CD4-positive, alpha-beta T cell (primary cell): ENCODE measurements at regions not wholly inside any gene's neighbourhood (a gene's known extent, or its start where the extent isn't known, plus 50 kb on each side); places are given as distances from the start of the nearest gene placed in this dataset.

Source experiments
- ATAC-seq: fragments of 200-7000 bp; cut with Tn5 transposase; one replicate; pipeline ENCODE4 v1.10.0; 2022; ENCODE audit warnings: mild to moderate bottlenecking; ENCODE audit not compliant: poor library complexity
- CTCF ChIA-PET: fragments of 350-600 bp; sonication (Branson Sonifier 250); formaldehyde crosslinking; loops from one replicate; lab custom pipeline; 2021; ENCODE audit warnings: antibody characterized with exemption, inconsistent platforms; lab: Charles Lee
- POLR2A ChIA-PET: fragments of 350-600 bp; sonication (Branson Sonifier 250); formaldehyde crosslinking; loops from one replicate; lab custom pipeline; 2021; ENCODE audit warnings: antibody characterized with exemption, inconsistent platforms; lab: Charles Lee
- DNase-seq, 14 experiments: peaks; one replicate each; pipeline ENCODE4 v3.0.0-alpha.2; 2013 to 2020; ENCODE audit warnings: mixed read lengths in 2 of 14
- H3K27ac ChIP-seq, 2 donors: one replicate each; pipeline versions ENCODE4 v1.5.1 to v1.7.0; 2013; ENCODE audit warnings: low read length in 2 of 2, low read depth in 1 of 2, mild to moderate bottlenecking in 1 of 2
- H3K27me3 ChIP-seq, 2 experiments: 1 replicate in 1 of 2; 2 replicates in 1 of 2; pipeline versions ENCODE4 v1.6.1 to v1.7.0; 2013; ENCODE audit warnings: low read length in 2 of 2, control low read depth in 1 of 2, mild to moderate bottlenecking in 1 of 2, moderate library complexity in 1 of 2; ENCODE audit not compliant: insufficient read depth in 2 of 2, control insufficient read depth in 1 of 2
- H3K36me3 ChIP-seq: one replicate; pipeline ENCODE4 v1.6.1; 2013; ENCODE audit warnings: low read length, control low read depth; ENCODE audit not compliant: insufficient read depth
- H3K4me1 ChIP-seq: one replicate; pipeline ENCODE4 v1.6.1; 2013; ENCODE audit warnings: low read length, control low read depth; ENCODE audit not compliant: insufficient read depth
- H3K4me3 ChIP-seq: one replicate; pipeline ENCODE4 v1.5.1; 2013; ENCODE audit warnings: mild to moderate bottlenecking, low read length, moderate library complexity
- H3K9me3 ChIP-seq, 2 experiments: 1 replicate in 1 of 2; 2 replicates in 1 of 2; pipeline versions ENCODE4 v1.6.1 to v1.7.0; 2013; ENCODE audit warnings: low read length in 2 of 2, mild to moderate bottlenecking in 2 of 2, control low read depth in 1 of 2, moderate library complexity in 1 of 2; ENCODE audit not compliant: control insufficient read depth in 1 of 2, insufficient read depth in 1 of 2
- H3K27ac Mint-ChIP-seq: one replicate; pipeline ENCODE4 v1.8.0; 2020; ENCODE audit warnings: mixed read lengths
- H3K27me3 Mint-ChIP-seq: one replicate; pipeline ENCODE4 v1.8.0; 2021; ENCODE audit warnings: mixed read lengths
- H3K36me3 Mint-ChIP-seq: one replicate; pipeline ENCODE4 v1.8.0; 2021; ENCODE audit warnings: low read depth, mixed read lengths
- H3K4me1 Mint-ChIP-seq: one replicate; pipeline ENCODE4 v1.8.0; 2021; ENCODE audit warnings: low read depth, mixed read lengths
- H3K4me3 Mint-ChIP-seq: one replicate; pipeline ENCODE4 v1.8.0; 2020; ENCODE audit warnings: mild to moderate bottlenecking, mixed read lengths
- H3K9me3 Mint-ChIP-seq: one replicate; pipeline ENCODE4 v1.8.0; 2020; ENCODE audit warnings: mixed read lengths
- CTCF ChIP-seq: fragments of 200-600 bp; IDR thresholded peaks from one replicate; pipeline ENCODE4 v1.8.0; 2022; ENCODE audit warnings: antibody characterized with exemption, mild to moderate bottlenecking
- intact Hi-C, 2 experiments: fragments of 100-400 bp; cut with DNase I in 1 of 2; cut with micrococcal nuclease in 1 of 2; formaldehyde crosslinking; loops; one replicate each; pipeline versions ENCODE4 v1.15.1 to v1.9.0; 2023 to 2025; cut with DNase I, micrococcal nuclease

GRCh38 chr18:41829647-41830516 lies 125.2 kb upstream of the PIK3C3 start:
- Histone ChIP-seq H3K9me3 (no peaks in the 10 kb centered on the region), H3K27me3 (peaks cover 0 to 3% of the 10 kb centered on the region in 2 experiments), H3K36me3 (no peaks in the 10 kb centered on the region), H3K4me3 (no peak overlapping the region), H3K27ac (no peak overlapping the region), H3K4me1 (no peaks in the 10 kb centered on the region)
- ATAC-seq (no peak), DNase-seq (no peak)
- CTCF ChIA-PET = no interaction called here
- Mint-ChIP-seq H3K4me3 (no peak overlapping the region), H3K27ac (no peak overlapping the region), H3K9me3 (no peaks in the 10 kb centered on the region), H3K4me1 (no peaks in the 10 kb centered on the region), H3K27me3 (no peaks in the 10 kb centered on the region), H3K36me3 (no peaks in the 10 kb centered on the region)
- TF ChIP-seq CTCF = no peak
- POLR2A ChIA-PET = no interaction called here
- intact Hi-C loops = no loop called here

- no peaks in the 10 kb centered on the region for H3K27me3 Mint-ChIP-seq
- CTCF ChIA-PET = no interaction called here
- POLR2A ChIA-PET = no interaction called here
- no peaks in the 10 kb centered on the region for H3K9me3 Mint-ChIP-seq
- TF ChIP-seq CTCF = no peak
- H3K4me3 ChIP-seq = no peak overlapping the region
- peaks cover 0 to 3% of the 10 kb centered on the region in 2 experiments for H3K27me3 ChIP-seq
- no peaks in the 10 kb centered on the region for H3K9me3 ChIP-seq
- intact Hi-C loops = no loop called here
- H3K4me1 ChIP-seq = no peaks in the 10 kb centered on the region
- DNase-seq = no peak
- no peak overlapping the region for H3K4me3 Mint-ChIP-seq
- H3K36me3 ChIP-seq = no peaks in the 10 kb centered on the region
- no peak for ATAC-seq
- H3K27ac Mint-ChIP-seq = no peak overlapping the region
- H3K27ac ChIP-seq = no peak overlapping the region
- H3K36me3 Mint-ChIP-seq = no peaks in the 10 kb centered on the region
- H3K4me1 Mint-ChIP-seq = no peaks in the 10 kb centered on the region
Observed at GRCh38 chr18:41828137-41828536, 126.9 kb upstream of the PIK3C3 start.

GRCh38 chr18:41820784-41821183 lies 134.2 kb upstream of the PIK3C3 start:
- ChIA-PET CTCF (no interaction called here), POLR2A (no interaction called here)
- H3K4me3 ChIP-seq = no peak overlapping the region
- DNase-seq (no peak), ATAC-seq (no peak)
- no peaks in the 10 kb centered on the region for H3K4me1 Mint-ChIP-seq
- no peaks in the 10 kb centered on the region for H3K36me3 ChIP-seq
- no peaks in the 10 kb centered on the region for H3K36me3 Mint-ChIP-seq
- H3K4me1 ChIP-seq = no peaks in the 10 kb centered on the region
- intact Hi-C loops = no loop called here
- no peaks in the 10 kb centered on the region for H3K9me3 Mint-ChIP-seq
- H3K9me3 ChIP-seq = peaks cover 0 to 3% of the 10 kb centered on the region in 2 experiments
- H3K4me3 Mint-ChIP-seq = no peak overlapping the region
- H3K27ac ChIP-seq = no peak overlapping the region
- H3K27ac Mint-ChIP-seq = no peak overlapping the region
- no peak for TF ChIP-seq CTCF
- peaks cover 4% of the 10 kb centered on the region for H3K27me3 Mint-ChIP-seq
- H3K27me3 ChIP-seq = no peaks in the 10 kb centered on the region
